SU-DHL-6 (cell line): ENCODE measurements at regions not wholly inside any gene's neighbourhood (a gene's known extent, or its start where the extent isn't known, plus 50 kb on each side); places are given as distances from the start of the nearest gene placed in this dataset.

Source experiments
- CTCF ChIP-seq: fragments of 200-600 bp; sonication (generic); IDR thresholded peaks from one replicate; pipeline ENCODE4 v1.5.1; 2017; ENCODE audit warnings: antibody characterized with exemption, mild to moderate bottlenecking, low read length, moderate library complexity; ENCODE audit not compliant: insufficient read depth, poor library complexity, severe bottlenecking
- EZH2phosphoT487 ChIP-seq: fragments of 200-600 bp; sonication (generic), shearing (Covaris generic); conservative IDR thresholded peaks from 2 replicates; pipeline ENCODE4 v1.6.1; 2018; ENCODE audit warnings: mild to moderate bottlenecking, antibody characterized with exemption, low read length, moderate library complexity, mixed read lengths

- TF ChIP-seq CTCF, result no peak
- TF ChIP-seq EZH2phosphoT487, result no peak
Observed at GRCh38 chr10:131656431-131656841, 244.4 kb upstream of the PPP2R2D start.
